ENCODE measurements at regions not wholly inside any gene's neighbourhood (a gene's known extent, or its start where the extent isn't known, plus 50 kb on each side); places are given as distances from the start of the nearest gene placed in this dataset.

- no peaks in the 10 kb centered on the region for H3K27me3 ChIP-seq (ENCODE audit: control insufficient read depth in 2 of 2, insufficient read depth in 2 of 2, low read length in 2 of 2)
- no peak overlapping the region for H3K27ac ChIP-seq (ENCODE audit: low read depth in 2 of 2, low read length in 2 of 2)
- H3K36me3 ChIP-seq (ENCODE audit: control insufficient read depth in 2 of 2, insufficient read depth in 2 of 2, low read length in 2 of 2) = no peaks in the 10 kb centered on the region
- no peak overlapping the region for H3K9ac ChIP-seq (ENCODE audit: low read depth in 1 of 2, low read length in 2 of 2)
- no peaks in the 10 kb centered on the region for H3K4me1 ChIP-seq (ENCODE audit: control insufficient read depth in 2 of 2, insufficient read depth in 2 of 2, low read length in 2 of 2)
- no peak overlapping the region for H3K4me3 ChIP-seq (ENCODE audit: low read length in 2 of 2)
- H3K9me3 ChIP-seq (ENCODE audit: control insufficient read depth in 2 of 2, low read length in 2 of 2) = no peaks in the 10 kb centered on the region
These were observed 63.5 kb downstream of the PCDH18 start for GRCh38 chr4:137468836-137469235.

GRCh38 chr4:137467537-137467936 is 64.8 kb downstream of the PCDH18 start:
- no peaks in the 10 kb centered on the region for H3K36me3 ChIP-seq (ENCODE audit: control insufficient read depth in 2 of 2, insufficient read depth in 2 of 2, low read length in 2 of 2)
- no peaks in the 10 kb centered on the region for H3K4me1 ChIP-seq (ENCODE audit: control insufficient read depth in 2 of 2, insufficient read depth in 2 of 2, low read length in 2 of 2)
- H3K9ac ChIP-seq (ENCODE audit: low read depth in 1 of 2, low read length in 2 of 2) = no peak overlapping the region
- no peaks in the 10 kb centered on the region for H3K27me3 ChIP-seq (ENCODE audit: control insufficient read depth in 2 of 2, insufficient read depth in 2 of 2, low read length in 2 of 2)
- no peaks in the 10 kb centered on the region for H3K9me3 ChIP-seq (ENCODE audit: control insufficient read depth in 2 of 2, low read length in 2 of 2)
- no peak overlapping the region for H3K27ac ChIP-seq (ENCODE audit: low read depth in 2 of 2, low read length in 2 of 2)
- H3K4me3 ChIP-seq (ENCODE audit: low read length in 2 of 2) = no peak overlapping the region

GRCh38 chr4:137463377-137464003 is 68.8 kb downstream of the PCDH18 start:
- Histone ChIP-seq H3K9ac (ENCODE audit: low read depth in 1 of 2, low read length in 2 of 2) (no peak overlapping the region), H3K4me3 (ENCODE audit: low read length in 2 of 2) (no peak overlapping the region), H3K4me1 (ENCODE audit: control insufficient read depth in 2 of 2, insufficient read depth in 2 of 2, low read length in 2 of 2) (no peaks in the 10 kb centered on the region), H3K27ac (ENCODE audit: low read depth in 2 of 2, low read length in 2 of 2) (no peak overlapping the region), H3K9me3 (ENCODE audit: control insufficient read depth in 2 of 2, low read length in 2 of 2) (no peaks in the 10 kb centered on the region), H3K27me3 (ENCODE audit: control insufficient read depth in 2 of 2, insufficient read depth in 2 of 2, low read length in 2 of 2) (no peaks in the 10 kb centered on the region), H3K36me3 (ENCODE audit: control insufficient read depth in 2 of 2, insufficient read depth in 2 of 2, low read length in 2 of 2) (no peaks in the 10 kb centered on the region)

DNA sequence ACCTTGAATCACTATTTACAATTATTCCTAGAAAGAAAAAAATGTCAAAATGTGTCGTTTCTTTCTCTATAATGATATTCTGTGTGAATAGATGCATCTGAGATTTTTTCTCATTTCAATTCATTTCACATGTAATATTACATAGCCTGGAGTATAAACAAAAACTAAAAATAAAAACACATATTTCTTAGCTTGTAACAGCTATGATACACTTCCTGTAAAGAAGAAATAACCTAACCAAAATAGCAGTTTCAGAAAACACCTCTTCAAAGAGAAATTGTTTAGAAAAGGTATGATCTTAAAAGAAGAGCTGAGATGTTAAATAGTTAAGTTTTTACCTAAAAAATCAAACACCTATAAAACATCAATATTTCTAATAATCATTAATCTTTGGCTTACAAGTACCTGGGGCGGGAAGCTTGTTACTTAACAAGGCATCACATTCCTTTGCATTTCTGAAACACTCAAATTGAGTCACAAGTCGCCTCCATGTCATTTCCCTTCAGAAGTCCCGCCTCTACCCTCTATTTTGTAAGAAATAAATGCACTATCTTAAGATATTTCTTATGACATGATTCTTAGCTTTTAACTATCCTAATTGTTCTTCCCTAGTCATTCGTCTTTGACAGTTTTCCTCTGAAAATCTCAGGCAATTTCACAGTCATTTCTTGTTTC is 76.5 kb downstream of the PCDH18 start:
- Histone ChIP-seq H3K4me3 (ENCODE audit: low read length in 2 of 2) (no peak overlapping the region), H3K36me3 (ENCODE audit: control insufficient read depth in 2 of 2, insufficient read depth in 2 of 2, low read length in 2 of 2) (no peaks in the 10 kb centered on the region), H3K4me1 (ENCODE audit: control insufficient read depth in 2 of 2, insufficient read depth in 2 of 2, low read length in 2 of 2) (no peaks in the 10 kb centered on the region)

GRCh38 chr4:137454767-137455166 is 77.5 kb downstream of the PCDH18 start:
- Histone ChIP-seq H3K27me3 (ENCODE audit: control insufficient read depth in 2 of 2, insufficient read depth in 2 of 2, low read length in 2 of 2) (no peaks in the 10 kb centered on the region), H3K9me3 (ENCODE audit: control insufficient read depth in 2 of 2, low read length in 2 of 2) (no peaks in the 10 kb centered on the region), H3K36me3 (ENCODE audit: control insufficient read depth in 2 of 2, insufficient read depth in 2 of 2, low read length in 2 of 2) (no peaks in the 10 kb centered on the region), H3K4me1 (ENCODE audit: control insufficient read depth in 2 of 2, insufficient read depth in 2 of 2, low read length in 2 of 2) (no peaks in the 10 kb centered on the region), H3K4me3 (ENCODE audit: low read length in 2 of 2) (no peak overlapping the region), H3K9ac (ENCODE audit: low read depth in 1 of 2, low read length in 2 of 2) (no peak overlapping the region), H3K27ac (ENCODE audit: low read depth in 2 of 2, low read length in 2 of 2) (no peak overlapping the region)

More for the DNA sequence above, 76.5 kb downstream of the PCDH18 start:
- Histone ChIP-seq H3K9ac (ENCODE audit: low read depth in 1 of 2, low read length in 2 of 2) (no peak overlapping the region), H3K27me3 (ENCODE audit: control insufficient read depth in 2 of 2, insufficient read depth in 2 of 2, low read length in 2 of 2) (no peaks in the 10 kb centered on the region), H3K27ac (ENCODE audit: low read depth in 2 of 2, low read length in 2 of 2) (no peak overlapping the region), H3K9me3 (ENCODE audit: control insufficient read depth in 2 of 2, low read length in 2 of 2) (no peaks in the 10 kb centered on the region)

DNA sequence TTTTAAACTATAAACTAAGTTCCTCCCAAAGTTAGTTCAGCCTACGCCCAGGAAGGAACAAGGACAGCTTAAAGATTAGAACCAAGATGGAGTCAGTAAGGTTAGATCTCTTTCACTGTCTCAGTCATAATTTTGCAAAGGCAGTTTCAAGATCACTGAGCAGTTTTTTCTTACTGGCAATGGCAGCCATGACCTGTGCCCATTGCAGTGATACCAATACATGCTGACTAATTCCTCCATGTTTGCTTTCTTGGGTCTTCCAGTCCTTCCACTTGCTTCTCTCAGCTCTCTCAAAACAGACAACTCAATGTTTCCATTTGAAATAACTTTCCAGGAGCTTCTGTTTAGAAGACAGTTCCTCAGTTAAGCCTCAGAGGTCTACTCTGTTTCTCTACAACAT is 79.5 kb downstream of the PCDH18 start:
- H3K4me1 ChIP-seq (ENCODE audit: control insufficient read depth in 2 of 2, insufficient read depth in 2 of 2, low read length in 2 of 2) = no peaks in the 10 kb centered on the region
- no peak overlapping the region for H3K27ac ChIP-seq (ENCODE audit: low read depth in 2 of 2, low read length in 2 of 2)
- H3K9ac ChIP-seq (ENCODE audit: low read depth in 1 of 2, low read length in 2 of 2) = no peak overlapping the region
- no peak overlapping the region for H3K4me3 ChIP-seq (ENCODE audit: low read length in 2 of 2)
- H3K27me3 ChIP-seq (ENCODE audit: control insufficient read depth in 2 of 2, insufficient read depth in 2 of 2, low read length in 2 of 2) = no peaks in the 10 kb centered on the region
- H3K9me3 ChIP-seq (ENCODE audit: control insufficient read depth in 2 of 2, low read length in 2 of 2) = no peaks in the 10 kb centered on the region
- H3K36me3 ChIP-seq (ENCODE audit: control insufficient read depth in 2 of 2, insufficient read depth in 2 of 2, low read length in 2 of 2) = no peaks in the 10 kb centered on the region

DNA sequence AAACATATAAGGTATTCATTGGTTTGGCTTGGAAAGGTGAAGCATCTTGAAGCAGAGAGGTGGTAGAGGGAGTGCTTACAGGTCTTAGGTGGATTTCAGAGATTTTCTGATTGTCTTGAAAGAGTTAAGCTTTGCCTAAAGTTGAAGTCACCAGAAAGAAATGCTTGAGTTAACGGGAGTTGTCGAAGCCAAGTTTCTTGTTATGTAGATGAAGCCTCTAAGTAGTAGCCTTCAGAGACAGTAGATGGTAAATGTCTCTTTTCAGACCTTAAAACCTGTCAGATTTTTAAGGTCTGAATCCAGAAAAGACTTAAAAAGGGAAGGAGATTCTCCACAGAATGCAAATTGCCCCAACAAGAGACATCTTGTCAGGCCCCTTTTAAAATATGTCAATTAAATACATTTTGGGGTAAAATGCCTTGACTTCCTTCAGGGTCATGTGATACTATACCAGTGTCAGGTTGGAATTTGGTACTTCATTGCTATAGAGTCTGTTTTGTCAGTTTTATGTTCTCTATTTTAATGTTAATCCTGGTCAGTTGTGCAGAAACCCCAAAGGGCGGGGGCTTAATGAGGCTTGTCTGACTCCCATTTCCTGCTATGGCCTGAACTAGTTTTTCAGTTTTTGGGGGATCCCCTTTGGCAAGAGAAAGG is 81.0 kb downstream of the PCDH18 start:
- H3K27ac ChIP-seq (ENCODE audit: low read depth in 2 of 2, low read length in 2 of 2) = no peak overlapping the region
- no peaks in the 10 kb centered on the region for H3K27me3 ChIP-seq (ENCODE audit: control insufficient read depth in 2 of 2, insufficient read depth in 2 of 2, low read length in 2 of 2)
- H3K36me3 ChIP-seq (ENCODE audit: control insufficient read depth in 2 of 2, insufficient read depth in 2 of 2, low read length in 2 of 2) = no peaks in the 10 kb centered on the region
- no peak overlapping the region for H3K9ac ChIP-seq (ENCODE audit: low read depth in 1 of 2, low read length in 2 of 2)
- H3K9me3 ChIP-seq (ENCODE audit: control insufficient read depth in 2 of 2, low read length in 2 of 2) = no peaks in the 10 kb centered on the region
- no peaks in the 10 kb centered on the region for H3K4me1 ChIP-seq (ENCODE audit: control insufficient read depth in 2 of 2, insufficient read depth in 2 of 2, low read length in 2 of 2)
- no peak overlapping the region for H3K4me3 ChIP-seq (ENCODE audit: low read length in 2 of 2)

DNA sequence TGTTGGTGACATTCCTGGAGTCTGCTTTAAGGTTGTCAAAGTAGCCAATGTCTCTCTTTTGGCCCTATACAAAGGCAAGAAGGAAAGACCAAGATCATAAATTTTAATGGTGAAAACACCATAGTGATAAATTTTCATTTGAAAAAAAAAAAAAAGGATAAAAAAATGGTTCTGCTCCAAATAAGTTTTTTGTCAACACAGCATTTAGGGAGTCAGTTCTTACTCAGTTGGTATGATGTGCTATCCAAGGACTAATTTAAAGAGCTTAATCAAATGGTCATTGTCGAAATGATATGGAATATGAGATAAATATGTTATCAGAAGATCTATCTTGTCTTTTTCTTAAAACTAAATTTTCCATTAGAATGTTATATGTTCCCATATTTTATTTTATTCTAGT is 83.9 kb downstream of the PCDH18 start:
- no peaks in the 10 kb centered on the region for H3K4me1 ChIP-seq (ENCODE audit: control insufficient read depth in 2 of 2, insufficient read depth in 2 of 2, low read length in 2 of 2)
- no peaks in the 10 kb centered on the region for H3K9me3 ChIP-seq (ENCODE audit: control insufficient read depth in 2 of 2, low read length in 2 of 2)
- H3K27ac ChIP-seq (ENCODE audit: low read depth in 2 of 2, low read length in 2 of 2) = no peak overlapping the region
- no peaks in the 10 kb centered on the region for H3K36me3 ChIP-seq (ENCODE audit: control insufficient read depth in 2 of 2, insufficient read depth in 2 of 2, low read length in 2 of 2)
- no peak overlapping the region for H3K4me3 ChIP-seq (ENCODE audit: low read length in 2 of 2)
- no peak overlapping the region for H3K9ac ChIP-seq (ENCODE audit: low read depth in 1 of 2, low read length in 2 of 2)
- no peaks in the 10 kb centered on the region for H3K27me3 ChIP-seq (ENCODE audit: control insufficient read depth in 2 of 2, insufficient read depth in 2 of 2, low read length in 2 of 2)

DNA sequence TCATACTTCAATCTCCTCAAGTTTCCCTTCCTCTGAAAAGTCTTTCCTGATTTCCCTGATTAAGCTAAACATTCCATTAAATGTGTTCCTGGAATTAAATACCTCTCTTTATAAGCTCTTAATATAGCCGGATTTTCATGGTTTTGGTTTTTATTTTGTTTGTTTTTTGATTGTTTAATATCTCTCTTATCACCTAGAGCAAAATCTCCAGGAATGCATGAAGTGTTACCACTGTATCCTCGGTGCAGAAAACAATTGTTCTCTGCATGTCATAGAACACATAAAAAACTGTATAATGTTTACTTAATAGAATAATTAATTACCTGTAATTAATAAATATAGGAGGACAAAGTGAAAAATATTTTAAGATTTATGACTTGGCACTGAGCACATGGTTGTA is 86.2 kb downstream of the PCDH18 start:
- Histone ChIP-seq H3K4me1 (ENCODE audit: control insufficient read depth in 2 of 2, insufficient read depth in 2 of 2, low read length in 2 of 2) (no peaks in the 10 kb centered on the region), H3K9ac (ENCODE audit: low read depth in 1 of 2, low read length in 2 of 2) (no peak overlapping the region), H3K27me3 (ENCODE audit: control insufficient read depth in 2 of 2, insufficient read depth in 2 of 2, low read length in 2 of 2) (no peaks in the 10 kb centered on the region), H3K4me3 (ENCODE audit: low read length in 2 of 2) (no peak overlapping the region), H3K27ac (ENCODE audit: low read depth in 2 of 2, low read length in 2 of 2) (no peak overlapping the region), H3K36me3 (ENCODE audit: control insufficient read depth in 2 of 2, insufficient read depth in 2 of 2, low read length in 2 of 2) (no peaks in the 10 kb centered on the region), H3K9me3 (ENCODE audit: control insufficient read depth in 2 of 2, low read length in 2 of 2) (no peaks in the 10 kb centered on the region)

GRCh38 chr4:137443031-137443800 is 89.1 kb downstream of the PCDH18 start:
- Histone ChIP-seq H3K4me1 (ENCODE audit: control insufficient read depth in 2 of 2, insufficient read depth in 2 of 2, low read length in 2 of 2) (no peaks in the 10 kb centered on the region), H3K4me3 (ENCODE audit: low read length in 2 of 2) (no peak overlapping the region), H3K9me3 (ENCODE audit: control insufficient read depth in 2 of 2, low read length in 2 of 2) (no peaks in the 10 kb centered on the region), H3K36me3 (ENCODE audit: control insufficient read depth in 2 of 2, insufficient read depth in 2 of 2, low read length in 2 of 2) (no peaks in the 10 kb centered on the region), H3K9ac (ENCODE audit: low read depth in 1 of 2, low read length in 2 of 2) (no peak overlapping the region), H3K27me3 (ENCODE audit: control insufficient read depth in 2 of 2, insufficient read depth in 2 of 2, low read length in 2 of 2) (no peaks in the 10 kb centered on the region), H3K27ac (ENCODE audit: low read depth in 2 of 2, low read length in 2 of 2) (no peak overlapping the region)

Data from mucosa of rectum (tissue), 2 donors.